Testis (tissue), 2 donors: ENCODE measurements at regions not wholly inside any gene's neighbourhood (a gene's known extent, or its start where the extent isn't known, plus 50 kb on each side); places are given as distances from the start of the nearest gene placed in this dataset.

Experiments used
- DNase-seq: peaks from one replicate; pipeline ENCODE4 v3.0.0-alpha.2; 2019
- H3K27ac ChIP-seq, 2 donors: fragments of 200-600 bp; sonication (generic); one replicate each; pipeline ENCODE4 v1.5.1; 2019
- H3K27me3 ChIP-seq: fragments of 200-600 bp; sonication (generic); one replicate; pipeline ENCODE4 v1.5.1; 2019
- H3K36me3 ChIP-seq: fragments of 200-600 bp; sonication (generic); one replicate; pipeline ENCODE4 v1.5.1; 2017; ENCODE audit warnings: low read depth; ENCODE audit errors: missing control alignments
- H3K4me1 ChIP-seq: fragments of 200-600 bp; sonication (generic); one replicate; pipeline ENCODE4 v1.5.1; 2019
- H3K4me3 ChIP-seq, 2 donors: fragments of 200-600 bp; sonication (generic); one replicate each; pipeline ENCODE4 v1.5.1; 2017 to 2019
- H3K9me3 ChIP-seq: fragments of 200-600 bp; sonication (generic); one replicate; pipeline ENCODE4 v1.5.1; 2017
- POLR2A ChIP-seq: fragments of 450-650 bp; IDR thresholded peaks from one replicate; pipeline ENCODE4 v1.6.1; 2017; ENCODE audit warnings: antibody characterized with exemption, mild to moderate bottlenecking, moderate library complexity
- WGBS, 2 donors: methylation state at CpG; one replicate each; pipeline ENCODE4 v1.1.5; 2018; 5-methylcytosine and 5-hydroxymethylcytosine counted together
- intact Hi-C: fragments of 100-400 bp; cut with DNase I; formaldehyde crosslinking; loops from one replicate; pipeline ENCODE4 v1.15.1; 2023; ENCODE audit warnings: low total_unique reads
- TF ChIP-seq, protein P1 (sequence below), 3 experiments: fragments of 450-650 bp in 2 of 3; fragments of 200-600 bp in 1 of 3; sonication (generic) in 1 of 3; IDR thresholded peaks; one replicate each; pipeline ENCODE4 v1.5.1; 2016 to 2019; ENCODE audit warnings: antibody characterized with exemption in 3 of 3, mild to moderate bottlenecking in 2 of 3, moderate library complexity in 1 of 3

DNA sequence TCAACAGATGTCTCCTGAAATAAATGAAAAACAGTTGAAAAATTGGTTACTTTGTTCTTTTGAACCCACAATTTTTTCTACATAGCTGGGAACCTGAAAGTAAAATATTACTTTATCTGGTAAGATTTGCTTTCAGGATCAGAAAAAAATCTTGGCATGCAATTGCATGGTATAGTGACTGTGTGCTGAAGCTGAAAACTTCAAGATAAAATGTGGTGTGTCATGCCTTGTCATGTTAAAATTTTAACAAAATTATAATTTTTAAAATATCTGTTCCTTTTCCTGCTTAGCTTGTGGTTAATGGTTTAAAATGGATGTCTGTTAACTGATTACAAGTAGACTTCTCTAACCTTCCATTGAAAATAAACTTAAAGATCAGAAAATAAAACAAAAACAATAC, 904.8 kb downstream of the PDHA2 start:
- Histone ChIP-seq H3K36me3 (no peaks in the 10 kb centered on the region), H3K4me1 (no peaks in the 10 kb centered on the region), H3K4me3 (no peak overlapping the region), H3K27me3 (no peaks in the 10 kb centered on the region), H3K9me3 (no peaks in the 10 kb centered on the region), H3K27ac (no peak overlapping the region)
- TF ChIP-seq, protein P1, sequence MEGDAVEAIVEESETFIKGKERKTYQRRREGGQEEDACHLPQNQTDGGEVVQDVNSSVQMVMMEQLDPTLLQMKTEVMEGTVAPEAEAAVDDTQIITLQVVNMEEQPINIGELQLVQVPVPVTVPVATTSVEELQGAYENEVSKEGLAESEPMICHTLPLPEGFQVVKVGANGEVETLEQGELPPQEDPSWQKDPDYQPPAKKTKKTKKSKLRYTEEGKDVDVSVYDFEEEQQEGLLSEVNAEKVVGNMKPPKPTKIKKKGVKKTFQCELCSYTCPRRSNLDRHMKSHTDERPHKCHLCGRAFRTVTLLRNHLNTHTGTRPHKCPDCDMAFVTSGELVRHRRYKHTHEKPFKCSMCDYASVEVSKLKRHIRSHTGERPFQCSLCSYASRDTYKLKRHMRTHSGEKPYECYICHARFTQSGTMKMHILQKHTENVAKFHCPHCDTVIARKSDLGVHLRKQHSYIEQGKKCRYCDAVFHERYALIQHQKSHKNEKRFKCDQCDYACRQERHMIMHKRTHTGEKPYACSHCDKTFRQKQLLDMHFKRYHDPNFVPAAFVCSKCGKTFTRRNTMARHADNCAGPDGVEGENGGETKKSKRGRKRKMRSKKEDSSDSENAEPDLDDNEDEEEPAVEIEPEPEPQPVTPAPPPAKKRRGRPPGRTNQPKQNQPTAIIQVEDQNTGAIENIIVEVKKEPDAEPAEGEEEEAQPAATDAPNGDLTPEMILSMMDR (IDR thresholded peaks at IDR 0.05) = no peak
- TF ChIP-seq POLR2A = no peak
- intact Hi-C loops = no loop called here
- DNase-seq = no peak

GRCh38 chr4:96753216-96753615, 913.3 kb downstream of the PDHA2 start:
- Histone ChIP-seq H3K4me3 (no peak overlapping the region), H3K36me3 (no peaks in the 10 kb centered on the region), H3K27ac (no peak overlapping the region), H3K9me3 (no peaks in the 10 kb centered on the region), H3K4me1 (no peaks in the 10 kb centered on the region), H3K27me3 (no peaks in the 10 kb centered on the region)
- 70 to 84% methylated on average over 1 of the region's 1 CpG for WGBS, 2 donors
- DNase-seq = no peak
- intact Hi-C loops = no loop called here
- TF ChIP-seq, protein P1 (IDR thresholded peaks at IDR 0.05) = no peak
- TF ChIP-seq POLR2A = no peak

DNA sequence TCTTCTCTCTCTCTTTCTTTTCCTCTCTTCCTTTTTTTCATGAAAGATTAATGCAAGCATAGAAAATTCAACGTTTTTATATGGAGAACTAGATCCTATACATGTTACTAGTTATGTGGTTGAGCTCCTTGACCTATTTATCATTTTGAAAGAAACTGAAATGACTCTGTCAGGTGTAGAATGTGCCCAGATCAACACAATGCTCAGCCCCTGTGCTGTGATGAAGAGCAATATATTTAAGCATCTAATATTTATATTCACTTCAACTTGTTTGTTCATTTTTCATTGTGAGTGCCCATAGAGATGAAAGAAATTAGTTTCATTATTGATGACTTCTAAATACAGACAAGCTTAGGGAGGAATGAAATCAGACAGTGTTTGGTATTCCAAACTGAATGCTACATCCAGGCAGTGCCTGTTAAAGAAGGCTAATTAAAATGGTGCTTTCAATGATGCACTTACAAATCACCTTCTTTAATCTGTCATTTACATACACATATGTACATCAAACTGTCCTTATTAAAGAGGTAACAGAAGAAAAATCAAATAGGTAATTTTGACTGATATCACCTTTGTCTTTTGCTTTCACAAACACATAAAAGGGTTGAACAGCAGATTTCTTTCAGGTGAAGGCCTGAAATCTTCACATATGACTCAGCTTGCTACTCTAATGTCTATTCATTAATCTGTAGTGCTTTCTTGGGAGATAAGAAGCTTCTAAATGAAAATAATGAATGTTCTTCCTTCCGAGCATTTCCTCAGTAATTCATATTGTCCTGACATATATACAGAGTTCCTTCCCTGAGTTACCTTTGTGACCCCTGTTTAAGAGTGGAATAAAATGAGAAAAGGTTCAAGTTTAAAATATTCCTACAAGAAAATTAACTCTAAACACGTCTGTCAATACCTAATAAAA, 915.9 kb downstream of the PDHA2 start:
- H3K27me3 ChIP-seq = no peaks in the 10 kb centered on the region
- H3K36me3 ChIP-seq = no peaks in the 10 kb centered on the region
- H3K4me3 ChIP-seq = no peak overlapping the region
- no peaks in the 10 kb centered on the region for H3K4me1 ChIP-seq
- no peaks in the 10 kb centered on the region for H3K9me3 ChIP-seq
- H3K27ac ChIP-seq = no peak overlapping the region
- intact Hi-C loops = no loop called here
- no peak for TF ChIP-seq POLR2A
- TF ChIP-seq, protein P1 (IDR thresholded peaks at IDR 0.05) = no peak
- no peak for DNase-seq
- 55 to 60% methylated on average over 3 of the region's 3 CpGs for WGBS, 2 donors

GRCh38 chr4:96756584-96756983, 916.7 kb downstream of the PDHA2 start:
- Histone ChIP-seq H3K9me3 (no peaks in the 10 kb centered on the region), H3K27me3 (no peaks in the 10 kb centered on the region), H3K36me3 (no peaks in the 10 kb centered on the region), H3K4me1 (no peaks in the 10 kb centered on the region), H3K27ac (no peak overlapping the region), H3K4me3 (no peak overlapping the region)
- intact Hi-C loops = no loop called here
- 60 to 66% methylated on average over 1 of the region's 1 CpG for WGBS, 2 donors
- DNase-seq = no peak
- TF ChIP-seq, protein P1 (IDR thresholded peaks at IDR 0.05) = no peak
- TF ChIP-seq POLR2A = no peak

GRCh38 chr4:96763546-96763945, 923.7 kb downstream of the PDHA2 start:
- H3K27ac ChIP-seq = no peak overlapping the region

More at GRCh38 chr4:96763546-96763945, 923.7 kb downstream of the PDHA2 start:
- no peak for DNase-seq
- H3K4me1 ChIP-seq = no peaks in the 10 kb centered on the region
- no peak overlapping the region for H3K4me3 ChIP-seq
- H3K36me3 ChIP-seq = no peaks in the 10 kb centered on the region
- TF ChIP-seq, protein P1 (IDR thresholded peaks at IDR 0.05) = no peak
- no peak for TF ChIP-seq POLR2A
- intact Hi-C loops = no loop called here
- no peaks in the 10 kb centered on the region for H3K27me3 ChIP-seq
- H3K9me3 ChIP-seq = no peaks in the 10 kb centered on the region
- WGBS, 2 donors = 94 to 100% methylated on average over 3 of the region's 3 CpGs
